Stimulated activated CD4-positive, alpha-beta T cell treated with anti-CD3 and anti-CD28 coated beads, Interleukin-2, amount 100 ng/mL, for 24 hours (primary cell): ENCODE measurements at regions not wholly inside any gene's neighbourhood (a gene's known extent, or its start where the extent isn't known, plus 50 kb on each side); places are given as distances from the start of the nearest gene placed in this dataset.
"Not testable (repeated sequence)": the region's sequence is repeated elsewhere in the genome, so short reads cannot be mapped to it uniquely, and the experiment has no call there.

ENCODE experiments used
- DNase-seq, 2 donors: peaks; one replicate each; pipeline ENCODE4 v3.0.0-alpha.2; 2020

- DNase-seq = no peak
These were observed 183.8 kb upstream of the EYA4 start for GRCh38 chr6:133057352-133057751.

- DNase-seq = no peak
These were observed 179.1 kb upstream of the EYA4 start for GRCh38 chr6:133062077-133062476.

DNA sequence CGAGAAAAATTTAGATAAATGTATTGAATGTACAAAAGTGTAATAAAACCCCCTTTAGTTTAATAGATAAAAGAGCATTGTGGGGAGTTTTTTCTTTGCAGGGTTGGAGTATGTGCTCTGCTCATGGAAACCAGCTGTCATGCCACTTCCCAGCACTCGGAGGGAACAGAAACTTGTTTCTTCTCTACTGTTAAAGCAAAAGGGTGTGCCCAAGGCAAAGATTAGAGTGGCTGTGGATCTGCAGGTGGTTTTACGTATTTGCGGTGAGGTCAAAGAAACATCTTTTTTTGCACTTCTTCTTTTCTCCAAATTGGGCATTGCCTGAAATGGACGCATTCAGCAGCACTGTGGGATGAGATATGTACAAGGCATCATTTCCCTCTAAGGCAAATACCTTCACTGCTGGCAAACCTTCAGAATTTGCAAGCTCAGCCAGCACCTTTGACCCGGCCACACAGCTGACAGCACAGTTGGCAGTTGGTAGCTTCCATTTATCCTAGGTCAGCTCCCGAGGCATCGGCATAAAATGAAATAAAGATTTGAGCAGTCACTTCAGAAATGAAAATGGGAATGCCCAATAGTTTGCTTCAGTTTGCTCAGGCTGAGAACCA is 178.4 kb upstream of the EYA4 start:
- no peak for DNase-seq

DNA sequence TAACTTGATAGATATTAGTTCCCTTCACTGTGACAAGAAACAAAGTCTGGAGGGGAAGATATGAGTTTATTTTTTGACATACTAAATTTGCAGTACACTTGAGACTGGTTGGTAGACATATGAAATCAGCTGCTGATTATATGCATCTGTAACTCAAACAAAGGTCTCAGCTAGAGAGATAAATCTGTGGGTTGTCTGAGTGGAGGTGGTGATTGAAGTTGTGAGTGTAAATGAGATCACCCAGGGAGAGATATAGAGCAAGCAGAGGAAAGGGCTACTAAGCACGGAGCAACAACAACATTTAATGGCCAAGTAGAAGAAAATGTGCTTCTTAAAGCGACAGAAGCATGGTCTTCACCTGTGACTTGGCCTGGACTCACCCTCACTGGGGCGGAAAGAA is 173.2 kb upstream of the EYA4 start:
- DNase-seq = no peak

DNA sequence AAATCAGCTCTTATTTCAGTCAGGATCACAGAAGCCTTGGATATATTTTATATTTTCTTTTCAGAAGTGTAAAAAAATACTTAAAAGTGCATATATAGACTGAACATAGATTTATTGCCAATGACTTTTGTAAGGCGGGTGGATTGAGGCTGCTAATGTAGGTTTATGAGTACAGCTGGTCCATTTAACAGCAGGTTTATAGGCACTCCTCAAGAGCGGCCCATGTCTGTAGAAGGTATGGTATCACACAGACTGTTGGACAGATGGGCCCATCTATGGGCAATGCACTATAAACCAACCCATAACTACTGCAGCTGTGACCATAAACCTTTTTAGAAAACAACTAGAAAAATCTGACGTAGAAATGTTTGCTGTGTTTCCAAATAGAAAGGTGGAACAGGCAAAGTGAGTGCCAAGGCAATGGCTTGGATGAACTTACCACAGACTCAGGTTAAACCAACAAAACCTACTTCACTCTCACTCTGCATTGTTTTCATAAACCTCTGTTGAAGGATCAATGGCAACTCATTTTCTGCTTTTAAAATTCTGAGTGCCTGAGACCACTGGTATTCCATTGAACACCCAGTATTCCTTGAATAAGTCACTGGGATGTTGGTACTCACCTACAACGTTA is 170.6 kb upstream of the EYA4 start:
- DNase-seq = no peak

DNA sequence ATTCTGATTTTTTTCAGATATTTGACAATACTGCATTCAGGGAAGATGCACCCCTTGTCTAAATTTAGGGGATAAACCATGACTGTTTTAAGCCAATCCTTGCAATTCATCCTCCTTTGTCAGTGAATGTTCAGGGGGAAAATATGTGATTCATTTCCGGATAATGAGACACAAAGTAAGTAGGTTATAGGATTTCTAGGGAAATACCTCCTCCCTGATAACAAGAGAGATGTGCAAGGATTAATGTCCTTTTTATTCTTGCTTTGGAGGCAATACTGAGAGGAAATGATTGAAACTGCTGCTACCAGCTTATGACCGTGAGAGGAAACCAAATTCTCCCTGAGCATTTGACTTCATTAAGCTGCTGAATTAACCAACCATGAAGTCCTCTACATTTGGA is 161.3 kb upstream of the EYA4 start:
- DNase-seq = no peak

DNA sequence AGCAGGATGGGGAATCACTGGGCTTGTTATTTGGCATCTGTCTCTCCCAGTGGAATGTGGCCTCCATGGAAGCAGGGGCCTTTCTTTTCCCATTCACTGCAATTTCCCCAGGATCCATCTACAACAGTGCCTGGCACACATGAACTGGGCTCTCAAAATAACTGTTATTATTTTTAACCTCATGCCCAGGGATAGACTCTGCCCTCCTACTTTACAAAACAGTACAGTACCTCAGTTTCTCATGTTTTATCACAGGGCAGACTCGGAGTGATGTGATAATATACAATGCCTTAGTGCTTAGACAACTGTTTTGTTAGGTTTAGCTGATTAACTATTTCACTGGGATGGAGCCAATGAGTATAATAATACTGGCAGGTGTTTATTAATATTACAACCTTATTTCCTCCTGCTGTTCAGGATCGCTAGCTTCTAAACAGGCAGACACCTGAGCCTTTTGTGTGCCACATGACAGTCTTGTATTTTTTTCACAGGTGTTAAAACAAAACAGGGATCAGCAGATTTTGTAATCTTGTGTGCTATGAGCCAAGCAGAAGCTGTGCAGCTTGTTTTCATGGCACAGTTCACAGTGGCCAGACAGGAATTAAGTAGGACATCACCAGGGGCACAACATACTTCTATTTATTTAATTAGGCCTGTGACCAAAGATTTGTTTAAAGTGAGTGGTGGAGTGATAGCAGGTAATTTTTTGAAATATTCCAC is 157.7 kb upstream of the EYA4 start:
- no peak for DNase-seq

GRCh38 chr6:133085471-133085870 is 155.7 kb upstream of the EYA4 start:
- DNase-seq = no peak

GRCh38 chr6:133085896-133086295 is 155.3 kb upstream of the EYA4 start:
- DNase-seq = no peak

GRCh38 chr6:133088931-133089695 is 152.0 kb upstream of the EYA4 start:
- DNase-seq = no peak

GRCh38 chr6:133092199-133092598 is 149.0 kb upstream of the EYA4 start:
- DNase-seq = no peak

- no peak for DNase-seq
These were observed 148.4 kb upstream of the EYA4 start for GRCh38 chr6:133092771-133093170.

GRCh38 chr6:133093211-133093610 is 147.9 kb upstream of the EYA4 start:
- DNase-seq = not testable (repeated sequence)

- DNase-seq = no peak
These were observed 147.2 kb upstream of the EYA4 start for GRCh38 chr6:133093956-133094355.

GRCh38 chr6:133097208-133097607 is 143.9 kb upstream of the EYA4 start:
- no peak for DNase-seq

- DNase-seq = no peak
These were observed 141.6 kb upstream of the EYA4 start for GRCh38 chr6:133099573-133099972.

GRCh38 chr6:133100865-133101264 is 140.3 kb upstream of the EYA4 start:
- DNase-seq = no peak

DNA sequence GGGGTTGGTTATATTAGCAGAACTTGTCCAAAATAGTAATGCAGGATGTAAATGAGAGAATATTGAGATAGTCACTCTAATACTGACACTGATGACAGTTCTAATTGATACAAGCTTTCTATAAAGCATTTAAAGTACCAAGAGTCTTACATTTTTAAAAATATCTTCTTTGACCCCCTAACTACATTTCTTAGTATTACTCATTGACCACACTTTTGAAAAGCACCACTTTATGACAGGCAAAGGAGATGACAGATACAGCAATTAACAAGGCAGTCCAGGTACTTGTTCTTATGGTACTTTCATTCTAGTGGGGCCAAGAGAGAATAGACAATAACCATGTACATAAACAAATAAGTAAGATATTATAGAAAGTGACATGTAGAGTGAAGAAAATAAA is 139.4 kb upstream of the EYA4 start:
- no peak for DNase-seq

- DNase-seq = no peak
These were observed 134.2 kb upstream of the EYA4 start for GRCh38 chr6:133106934-133107333.

DNA sequence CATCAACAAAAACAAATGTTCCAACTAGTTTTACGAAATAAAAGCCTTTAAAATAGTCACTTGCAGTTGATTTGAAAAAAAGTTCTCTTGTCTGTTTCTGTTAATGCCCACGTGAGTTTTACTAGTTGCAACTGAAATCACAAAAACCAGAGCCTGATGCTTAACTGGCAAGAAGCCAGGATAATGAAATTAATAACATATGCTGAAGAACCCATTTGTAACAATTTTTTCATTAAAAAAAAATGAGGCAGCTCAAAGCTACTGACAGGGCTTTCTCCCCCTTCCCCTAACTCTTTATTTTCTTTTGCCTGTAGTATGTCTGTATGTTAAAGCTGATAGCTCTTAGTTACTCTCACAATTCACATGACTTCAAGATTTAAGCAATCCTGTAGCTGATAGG is 132.7 kb upstream of the EYA4 start:
- DNase-seq = no peak

- DNase-seq = no peak
These were observed 126.2 kb upstream of the EYA4 start for GRCh38 chr6:133114973-133115372.

GRCh38 chr6:133115946-133116345 is 125.2 kb upstream of the EYA4 start:
- DNase-seq = no peak

- no peak for DNase-seq
These were observed 113.0 kb upstream of the EYA4 start for GRCh38 chr6:133128191-133128590.

DNA sequence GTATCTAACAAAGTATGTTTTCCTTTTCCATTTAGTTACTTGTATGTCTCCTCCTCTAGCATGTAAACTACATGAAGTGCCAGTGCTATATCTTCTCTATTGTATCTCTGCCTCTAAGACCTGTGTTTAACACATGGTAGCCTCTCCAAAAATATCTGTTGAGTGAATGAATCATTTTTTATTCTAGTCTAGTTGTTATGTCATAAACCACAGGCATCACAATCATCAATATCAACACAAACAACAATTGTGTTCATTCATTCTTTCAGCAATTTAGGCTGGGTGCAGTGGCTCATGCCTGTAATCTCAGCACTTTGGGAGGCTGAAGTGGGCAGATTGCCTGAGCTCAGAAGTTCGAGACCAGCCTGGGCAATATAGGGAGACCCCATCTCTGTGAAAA is 111.6 kb upstream of the EYA4 start:
- DNase-seq = no peak
